A673 (cell line): ENCODE measurements at regions not wholly inside any gene's neighbourhood (a gene's known extent, or its start where the extent isn't known, plus 50 kb on each side); places are given as distances from the start of the nearest gene placed in this dataset.

Source experiments
- BruUV-seq: library from RNA; stranded (reverse); fragments of 400-500 nt; replicated peaks from 2 replicates; lab custom pipeline; 2021; lab: Mats Ljungman, UMichigan
- CTCF ChIA-PET: fragments of 300-600 bp; sonication (Branson Sonifier 250); formaldehyde crosslinking; loops from one replicate; lab custom pipeline; 2022; ENCODE audit warnings: antibody characterized with exemption; lab: Charles Lee
- POLR2A ChIA-PET: fragments of 300-600 bp; sonication (Branson Sonifier 250); formaldehyde crosslinking; loops from one replicate; lab custom pipeline; 2022; ENCODE audit warnings: antibody characterized with exemption; ENCODE audit not compliant: low non-redundant PET; lab: Charles Lee
- DNase-seq: peaks from one replicate; pipeline ENCODE4 v3.0.0-alpha.2; 2015; ENCODE audit warnings: low spot score
- H3K27ac ChIP-seq: fragments of 200-600 bp; sonication (generic); 2 replicates; pipeline ENCODE4 v1.5.1; 2016; ENCODE audit warnings: mixed run types, low read depth, mild to moderate bottlenecking, mixed read lengths, antibody characterized with exemption, low read length; ENCODE audit not compliant: poor library complexity, severe bottlenecking
- H3K27me3 ChIP-seq: fragments of 200-600 bp; sonication (generic); replicated peaks from 2 replicates; pipeline ENCODE4 v1.6.1; 2017; ENCODE audit warnings: mixed run types, low read depth, mild to moderate bottlenecking, mixed read lengths, antibody characterized with exemption, low read length; ENCODE audit not compliant: insufficient read depth, poor library complexity
- H3K36me3 ChIP-seq: fragments of 200-600 bp; sonication (generic); 2 replicates; pipeline ENCODE4 v1.6.1; 2016; ENCODE audit warnings: mixed run types, mild to moderate bottlenecking, mixed read lengths, antibody characterized with exemption, low read length; ENCODE audit not compliant: insufficient read depth, poor library complexity, severe bottlenecking
- H3K4me1 ChIP-seq: fragments of 200-600 bp; sonication (generic); 2 replicates; pipeline ENCODE4 v1.6.1; 2017; ENCODE audit warnings: mixed run types, mild to moderate bottlenecking, mixed read lengths, antibody characterized with exemption, low read length; ENCODE audit not compliant: insufficient read depth, poor library complexity, severe bottlenecking
- H3K4me3 ChIP-seq: fragments of 200-600 bp; sonication (generic); 2 replicates; pipeline ENCODE4 v1.5.1; 2016; ENCODE audit warnings: low read depth, mixed run types, mild to moderate bottlenecking, mixed read lengths, low read length; ENCODE audit not compliant: poor library complexity, severe bottlenecking
- H3K9me3 ChIP-seq: fragments of 200-600 bp; sonication (generic); 2 replicates; pipeline ENCODE4 v1.6.1; 2016; ENCODE audit warnings: mixed run types, low read depth, mild to moderate bottlenecking, mixed read lengths, antibody characterized with exemption, low read length; ENCODE audit not compliant: poor library complexity, severe bottlenecking
- CTCF ChIP-seq: fragments of 300-800, 200-600 bp; sonication (generic); conservative IDR thresholded peaks from 2 replicates; pipeline ENCODE4 v1.5.1; 2017; ENCODE audit warnings: low read depth, mild to moderate bottlenecking, antibody characterized with exemption, low read length, moderate library complexity, mixed read lengths
- EZH2 ChIP-seq: fragments of 200-600 bp; sonication (generic); IDR thresholded peaks from 2 replicates; pipeline ENCODE4 v1.6.1; 2017; ENCODE audit warnings: borderline replicate concordance, low read depth, mild to moderate bottlenecking, mixed read lengths, antibody characterized with exemption, low read length; ENCODE audit not compliant: poor library complexity, severe bottlenecking
- intact Hi-C: fragments of 100-400 bp; cut with micrococcal nuclease; formaldehyde crosslinking; loops from one replicate; pipeline ENCODE4 v1.10.0; 2022; ENCODE audit not compliant: unreplicated experiment

- no TSS peak for BruUV-seq
- ChIA-PET POLR2A (no interaction called here), CTCF (no interaction called here)
- H3K4me1 ChIP-seq = no peaks in the 10 kb centered on the region
- no peaks in the 10 kb centered on the region for H3K27me3 ChIP-seq
- TF ChIP-seq CTCF (no peak), EZH2 (no peak)
- no peaks in the 10 kb centered on the region for H3K36me3 ChIP-seq
- H3K4me3 ChIP-seq = no peak overlapping the region
- H3K9me3 ChIP-seq = no peaks in the 10 kb centered on the region
- intact Hi-C loops = no loop called here
- no peak overlapping the region for H3K27ac ChIP-seq
- peak; percentile 24 for DNase-seq
These were observed 440.0 kb upstream of the HSF2 start for GRCh38 chr6:121959501-121959900.

GRCh38 chr6:121961619-121962125, 437.8 kb upstream of the HSF2 start:
- Histone ChIP-seq H3K9me3 (no peaks in the 10 kb centered on the region), H3K4me1 (no peaks in the 10 kb centered on the region), H3K36me3 (no peaks in the 10 kb centered on the region), H3K27ac (no peak overlapping the region), H3K27me3 (no peaks in the 10 kb centered on the region), H3K4me3 (no peak overlapping the region)
- ChIA-PET CTCF (no interaction called here), POLR2A (no interaction called here)
- TF ChIP-seq EZH2 (no peak), CTCF (no peak)
- BruUV-seq = no TSS peak
- no peak for DNase-seq
- intact Hi-C loops = no loop called here

GRCh38 chr6:121963826-121964225, 435.6 kb upstream of the HSF2 start:
- CTCF ChIA-PET = no interaction called here
- BruUV-seq = no TSS peak
- no peaks in the 10 kb centered on the region for H3K36me3 ChIP-seq
- no peaks in the 10 kb centered on the region for H3K4me1 ChIP-seq
- POLR2A ChIA-PET = no interaction called here
- no peaks in the 10 kb centered on the region for H3K27me3 ChIP-seq
- no peak for DNase-seq
- no peak overlapping the region for H3K4me3 ChIP-seq
- H3K9me3 ChIP-seq = no peaks in the 10 kb centered on the region
- TF ChIP-seq CTCF (no peak), EZH2 (no peak)
- intact Hi-C loops = no loop called here
- no peak overlapping the region for H3K27ac ChIP-seq
